ENCODE measurements at regions not wholly inside any gene's neighbourhood (a gene's known extent, or its start where the extent isn't known, plus 50 kb on each side); places are given as distances from the start of the nearest gene placed in this dataset.

DNA sequence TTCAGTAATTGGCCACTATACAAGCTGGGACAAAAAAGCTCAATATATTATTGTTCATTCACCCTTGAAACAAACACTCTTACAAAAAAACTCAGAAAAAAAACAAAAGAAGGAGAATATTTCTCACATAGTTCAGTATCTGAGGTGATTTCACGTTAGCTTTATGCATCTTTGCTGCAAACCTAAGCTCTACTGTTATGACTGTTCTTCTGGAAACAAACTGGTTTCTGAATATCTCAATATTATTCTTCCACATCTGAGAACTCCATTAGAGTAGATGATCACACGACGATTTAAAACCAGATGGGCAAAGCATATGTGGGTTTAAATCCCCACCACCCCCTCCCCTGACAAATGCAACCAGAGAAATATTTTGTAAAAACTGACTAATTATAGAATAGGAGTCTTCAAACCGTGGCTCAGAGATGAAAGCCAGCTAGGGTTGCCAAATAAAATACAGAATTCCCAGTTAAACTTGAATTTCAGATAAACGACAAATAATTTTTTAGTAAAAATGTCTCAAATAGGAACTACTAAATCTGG, 182.0 kb upstream of the FAM241A start:
- Mint-ChIP-seq H3K27ac (no peak overlapping the region), H3K36me3 (no peaks in the 10 kb centered on the region), H3K9me3 (no peaks in the 10 kb centered on the region), H3K27me3 (no peaks in the 10 kb centered on the region), H3K4me3 (no peak overlapping the region), H3K4me1 (no peaks in the 10 kb centered on the region)
- ATAC-seq (ENCODE audit: low read depth in 2 of 2) (no peak), DNase-seq (no peak)

- Mint-ChIP-seq H3K36me3 (peaks cover 0 to 7% of the 10 kb centered on the region in 2 donors), H3K4me3 (no peak overlapping the region), H3K4me1 (no peaks in the 10 kb centered on the region), H3K27ac (no peak overlapping the region), H3K9me3 (peaks cover 0 to 28% (median 6%) of the 10 kb centered on the region in 7 donors), H3K27me3 (peaks cover 30 to 46% (median 30%) of the 10 kb centered on the region in 3 donors)
- no peak for ATAC-seq (ENCODE audit: low read depth in 2 of 2)
- DNase-seq, result no peak
Observed at GRCh38 chr4:111977419-111977965, 167.8 kb upstream of the FAM241A start.

- DNase-seq (no peak), ATAC-seq (ENCODE audit: low read depth in 2 of 2) (no peak)
- Mint-ChIP-seq H3K4me1 (no peaks in the 10 kb centered on the region), H3K27me3 (peaks cover 34 to 56% (median 37%) of the 10 kb centered on the region in 3 donors), H3K36me3 (peaks cover 0 to 7% of the 10 kb centered on the region in 2 donors), H3K9me3 (peaks cover 0 to 26% (median 5%) of the 10 kb centered on the region in 7 donors), H3K27ac (no peak overlapping the region), H3K4me3 (no peak overlapping the region)
Observed at GRCh38 chr4:111979921-111980320, 165.3 kb upstream of the FAM241A start.

DNA sequence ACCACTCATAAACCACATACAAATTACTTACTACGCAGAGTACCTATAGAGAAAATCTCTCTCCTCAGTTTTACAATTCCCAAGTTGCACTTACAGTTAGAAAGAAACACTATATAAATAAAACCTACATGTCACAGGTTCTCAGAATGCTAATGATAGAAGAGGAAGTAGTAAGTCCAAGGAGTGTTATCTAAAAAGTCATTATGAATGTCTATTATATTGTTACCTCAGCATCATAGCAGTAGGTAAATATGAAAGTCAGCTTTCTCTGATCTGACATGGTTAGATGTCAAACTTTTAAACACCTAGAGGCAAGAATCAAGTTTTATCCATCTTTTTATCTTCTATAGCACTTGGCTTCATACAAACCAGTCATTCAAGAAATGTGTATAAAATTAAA, 163.2 kb upstream of the FAM241A start:
- H3K4me1 Mint-ChIP-seq, result no peaks in the 10 kb centered on the region
- no peak overlapping the region for H3K27ac Mint-ChIP-seq
- no peaks in the 10 kb centered on the region for H3K36me3 Mint-ChIP-seq
- ATAC-seq (ENCODE audit: low read depth in 2 of 2), result no peak
- H3K9me3 Mint-ChIP-seq, result peaks cover 0 to 4% (median 0%) of the 10 kb centered on the region in 7 donors
- H3K4me3 Mint-ChIP-seq, result no peak overlapping the region
- DNase-seq, result no peak
- H3K27me3 Mint-ChIP-seq, result peaks cover 40 to 60% (median 43%) of the 10 kb centered on the region in 3 donors

DNA sequence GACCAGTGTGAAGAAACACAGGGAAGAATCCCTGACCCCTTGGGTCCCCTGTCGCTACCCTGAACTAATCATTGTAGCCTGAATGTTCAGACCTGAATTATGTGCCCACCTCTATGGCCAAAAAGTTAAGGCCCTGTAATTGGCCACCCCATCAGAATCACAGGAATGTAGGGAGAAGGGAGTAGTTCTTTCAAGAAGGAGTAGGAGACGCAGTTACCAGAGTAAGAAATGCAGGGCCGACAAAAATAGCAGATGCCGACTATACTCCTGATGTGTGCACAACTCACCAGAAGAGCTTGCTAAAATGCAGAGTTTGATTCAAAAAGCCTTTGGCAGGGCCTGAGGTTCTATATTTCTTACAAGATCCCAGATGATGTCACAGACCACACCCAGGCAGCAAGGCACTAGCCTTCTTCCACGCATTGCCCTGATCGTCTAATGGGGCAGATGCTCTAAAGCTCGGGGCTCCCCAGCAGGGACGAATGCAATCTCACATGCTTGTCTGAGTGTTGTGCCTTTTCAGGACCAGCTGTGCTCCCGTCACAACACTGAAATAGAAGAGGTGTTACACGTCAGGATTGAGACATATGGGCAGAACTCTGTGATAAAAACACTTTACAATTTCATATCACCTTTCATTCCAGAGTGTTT, 161.0 kb upstream of the FAM241A start:
- no peak for ATAC-seq (ENCODE audit: low read depth in 2 of 2)
- Mint-ChIP-seq H3K27ac (no peak overlapping the region), H3K27me3 (peaks cover 31 to 44% (median 32%) of the 10 kb centered on the region in 3 donors), H3K4me3 (no peak overlapping the region), H3K4me1 (no peaks in the 10 kb centered on the region), H3K9me3 (no peaks in the 10 kb centered on the region), H3K36me3 (no peaks in the 10 kb centered on the region)
- no peak for DNase-seq

DNA sequence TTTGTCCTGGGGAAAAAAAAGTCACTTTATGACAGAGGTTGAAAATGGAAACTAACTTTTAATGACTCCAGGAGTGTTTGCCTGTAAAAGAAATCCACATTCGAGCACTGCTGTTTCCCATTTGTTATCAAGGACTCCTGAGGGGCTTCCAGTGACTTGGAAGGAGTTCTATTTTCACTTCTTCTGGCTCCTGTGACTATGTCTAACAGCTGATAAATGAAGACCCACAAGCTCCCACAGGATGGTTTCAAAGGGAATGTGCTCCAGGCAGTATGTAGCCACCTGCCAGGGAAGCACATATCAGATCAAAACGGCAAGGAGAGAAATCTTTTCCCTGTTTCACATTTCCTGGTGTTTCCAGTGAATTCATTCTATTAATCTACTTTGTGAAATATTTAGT, 159.8 kb upstream of the FAM241A start:
- Mint-ChIP-seq H3K4me1 (peaks cover 0 to 4% (median 0%) of the 10 kb centered on the region in 3 donors), H3K27me3 (peaks cover 25 to 39% (median 32%) of the 10 kb centered on the region in 3 donors), H3K36me3 (no peaks in the 10 kb centered on the region), H3K9me3 (no peaks in the 10 kb centered on the region), H3K27ac (no peak overlapping the region), H3K4me3 (no peak overlapping the region)
- DNase-seq, result no peak
- ATAC-seq (ENCODE audit: low read depth in 2 of 2), result no peak

DNA sequence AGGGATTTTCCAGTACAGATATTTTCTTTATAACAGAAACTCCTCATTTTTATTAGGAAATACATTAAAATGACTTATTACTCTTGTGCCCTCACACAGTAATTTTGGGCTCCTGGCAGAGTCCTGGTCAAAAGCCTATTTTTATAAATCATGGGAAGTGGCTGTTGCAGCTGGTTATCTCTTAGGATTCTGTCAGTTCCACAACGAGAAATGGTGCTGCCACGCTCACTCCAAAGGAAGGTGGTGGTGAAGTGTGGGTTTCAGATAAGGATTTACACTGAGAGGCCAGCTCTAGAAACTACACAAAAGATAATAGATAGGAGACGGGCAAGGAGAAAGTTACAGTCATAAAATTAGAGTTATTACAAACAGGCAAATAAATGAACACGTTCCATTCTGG, 159.2 kb upstream of the FAM241A start:
- Mint-ChIP-seq H3K27ac (no peak overlapping the region), H3K9me3 (no peaks in the 10 kb centered on the region), H3K4me1 (peaks cover 3 to 7% (median 4%) of the 10 kb centered on the region in 3 donors), H3K27me3 (peaks cover 22 to 36% (median 32%) of the 10 kb centered on the region in 3 donors), H3K4me3 (no peak overlapping the region), H3K36me3 (no peaks in the 10 kb centered on the region)
- no peak for ATAC-seq (ENCODE audit: low read depth in 2 of 2)
- no peak for DNase-seq

GRCh38 chr4:111988514-111988913, 156.7 kb upstream of the FAM241A start:
- H3K4me3 Mint-ChIP-seq, result no peak overlapping the region
- H3K36me3 Mint-ChIP-seq, result no peaks in the 10 kb centered on the region
- H3K27ac Mint-ChIP-seq, result no peak overlapping the region
- no peak for ATAC-seq (ENCODE audit: low read depth in 2 of 2)
- H3K9me3 Mint-ChIP-seq, result no peaks in the 10 kb centered on the region
- peaks cover 11 to 18% (median 11%) of the 10 kb centered on the region in 3 donors for H3K4me1 Mint-ChIP-seq
- peaks cover 28 to 41% (median 30%) of the 10 kb centered on the region in 3 donors for H3K27me3 Mint-ChIP-seq
- no peak for DNase-seq

- no peak overlapping the region for H3K4me3 Mint-ChIP-seq
- no peak for ATAC-seq (ENCODE audit: low read depth in 2 of 2)
- no peaks in the 10 kb centered on the region for H3K9me3 Mint-ChIP-seq
Observed at GRCh38 chr4:111989817-111990216, 155.4 kb upstream of the FAM241A start.

DNA sequence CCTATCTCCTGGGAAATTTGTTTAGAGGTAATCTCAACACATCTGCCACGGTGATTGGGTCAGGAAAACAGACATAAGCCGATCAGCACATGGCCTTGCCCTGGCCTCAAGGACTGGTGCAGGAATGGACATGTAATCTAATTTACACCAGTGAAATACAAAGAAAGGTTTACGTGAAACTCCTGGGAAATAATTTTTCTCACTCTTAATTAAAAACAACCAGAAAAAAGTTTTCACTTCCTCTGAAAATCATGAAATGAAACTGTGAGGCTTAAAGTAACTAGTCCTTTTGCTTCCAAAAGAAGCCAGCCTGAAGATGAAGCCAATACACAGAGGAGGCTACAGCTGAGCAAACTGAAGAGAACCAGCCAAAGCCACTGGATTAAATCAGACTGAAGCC, 154.1 kb upstream of the FAM241A start:
- Mint-ChIP-seq H3K27me3 (peaks cover 23 to 30% (median 30%) of the 10 kb centered on the region in 3 donors), H3K4me1 (peaks cover 11 to 18% (median 11%) of the 10 kb centered on the region in 3 donors), H3K36me3 (no peaks in the 10 kb centered on the region), H3K9me3 (no peaks in the 10 kb centered on the region), H3K4me3 (peak overlapping the region in 3 of 8 donors; percentile 23 to 33 (median 32)), H3K27ac (peak overlapping the region in 2 of 6 donors; percentile 2 to 81)
- peak in 1 of 2 donors; percentile 44 for ATAC-seq (ENCODE audit: low read depth in 2 of 2)
- DNase-seq, result no peak

More at GRCh38 chr4:111989817-111990216, 155.4 kb upstream of the FAM241A start:
- Mint-ChIP-seq H3K4me1 (peaks cover 11 to 18% (median 11%) of the 10 kb centered on the region in 3 donors), H3K36me3 (no peaks in the 10 kb centered on the region), H3K27ac (no peak overlapping the region), H3K27me3 (peaks cover 26 to 31% (median 30%) of the 10 kb centered on the region in 3 donors)
- no peak for DNase-seq

DNA sequence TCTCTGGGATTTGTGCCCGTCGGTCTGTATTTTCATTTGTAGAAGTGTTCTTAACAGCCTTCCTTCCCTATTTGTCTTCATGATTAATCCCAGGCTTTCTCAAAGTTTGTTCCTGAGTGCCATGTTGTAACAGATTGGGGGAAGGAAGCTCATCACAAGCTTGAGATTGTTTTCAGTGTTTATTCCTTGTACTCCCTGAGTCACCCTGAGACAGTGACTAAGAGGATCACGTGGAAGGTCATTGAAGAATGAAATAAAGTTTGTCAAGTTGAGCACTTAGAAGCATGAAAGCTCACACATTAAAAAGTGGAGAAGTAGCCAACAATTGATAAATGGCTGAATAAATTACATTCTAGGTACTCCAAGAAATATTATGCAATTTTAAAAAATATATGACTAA, 153.5 kb upstream of the FAM241A start:
- Mint-ChIP-seq H3K36me3 (no peaks in the 10 kb centered on the region), H3K9me3 (no peaks in the 10 kb centered on the region), H3K27ac (no peak overlapping the region), H3K4me3 (no peak overlapping the region), H3K27me3 (peaks cover 26 to 34% (median 27%) of the 10 kb centered on the region in 3 donors), H3K4me1 (peaks cover 11 to 18% (median 11%) of the 10 kb centered on the region in 3 donors)
- ATAC-seq (ENCODE audit: low read depth in 2 of 2) (no peak), DNase-seq (no peak)

DNA sequence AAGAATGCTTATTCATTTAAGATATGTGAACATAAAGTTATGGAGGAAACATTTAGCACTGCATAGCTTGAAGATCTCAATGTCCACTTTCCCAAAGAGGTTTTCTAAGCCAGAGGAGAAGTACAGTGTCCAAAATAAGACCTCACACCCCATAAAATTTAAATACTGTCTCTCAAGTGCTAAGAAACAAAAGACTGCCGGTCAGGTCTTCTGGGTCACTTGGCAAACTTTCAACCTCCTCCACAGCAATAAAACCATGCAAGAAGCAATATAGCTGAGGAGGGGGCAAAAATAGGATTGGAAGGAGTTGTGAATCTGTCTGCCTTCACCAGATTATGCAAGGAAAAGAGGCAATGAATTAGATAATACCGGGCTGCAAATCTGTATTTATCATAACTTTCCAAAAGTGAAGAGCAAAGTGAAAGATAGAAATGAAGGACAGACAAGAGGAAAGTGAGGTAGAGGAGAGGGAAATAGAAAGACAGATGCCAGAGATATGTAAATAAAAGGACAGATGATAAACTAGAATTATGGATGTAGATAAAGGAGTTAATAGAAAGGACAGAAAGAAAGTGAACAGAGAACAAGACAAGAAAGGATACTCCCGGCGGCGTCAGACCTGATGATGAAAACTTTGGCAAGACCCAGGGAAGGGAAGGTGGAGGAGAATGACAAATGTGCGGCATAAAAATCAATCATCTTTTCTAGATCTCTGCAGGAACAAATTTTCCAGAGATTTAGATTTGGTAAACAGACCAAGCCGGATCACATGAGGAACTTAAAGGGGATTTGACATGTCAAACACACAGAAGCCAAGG, 152.7 kb upstream of the FAM241A start:
- H3K4me1 Mint-ChIP-seq, result peaks cover 11 to 18% (median 11%) of the 10 kb centered on the region in 3 donors
- no peak for DNase-seq
- no peak overlapping the region for H3K4me3 Mint-ChIP-seq
- peak overlapping the region in 2 of 6 donors; percentile 18 to 31 for H3K27ac Mint-ChIP-seq
- peaks cover 20 to 30% (median 30%) of the 10 kb centered on the region in 3 donors for H3K27me3 Mint-ChIP-seq
- ATAC-seq (ENCODE audit: low read depth in 2 of 2), result no peak
- H3K9me3 Mint-ChIP-seq, result no peaks in the 10 kb centered on the region
- H3K36me3 Mint-ChIP-seq, result no peaks in the 10 kb centered on the region

DNA sequence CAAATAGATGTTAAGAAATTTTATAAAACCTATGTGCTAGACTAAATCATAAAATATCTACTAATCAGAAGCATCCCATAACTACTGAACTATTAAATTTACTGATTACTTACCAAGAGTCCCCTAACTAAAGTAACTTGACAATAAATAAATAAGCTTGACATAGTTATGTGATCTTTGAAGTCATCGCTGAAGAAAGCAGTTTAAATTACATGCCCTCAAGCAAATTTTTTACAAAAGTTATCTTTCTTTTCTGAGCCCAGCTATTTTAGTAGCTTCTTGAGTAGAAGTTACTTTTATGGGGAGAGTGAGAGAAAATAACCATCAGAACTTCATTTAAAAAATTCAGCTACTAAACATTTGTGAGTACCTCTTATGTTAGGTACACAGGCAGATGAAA, 150.9 kb upstream of the FAM241A start:
- H3K9me3 Mint-ChIP-seq, result peaks cover 0 to 7% (median 5%) of the 10 kb centered on the region in 7 donors
- H3K36me3 Mint-ChIP-seq, result peaks cover 4 to 8% of the 10 kb centered on the region in 2 donors
- peaks cover 11 to 22% (median 11%) of the 10 kb centered on the region in 3 donors for H3K4me1 Mint-ChIP-seq
- DNase-seq (no peak), ATAC-seq (ENCODE audit: low read depth in 2 of 2) (no peak)
- no peak overlapping the region for H3K4me3 Mint-ChIP-seq
- peaks cover 24 to 45% (median 39%) of the 10 kb centered on the region in 3 donors for H3K27me3 Mint-ChIP-seq
- H3K27ac Mint-ChIP-seq, result no peak overlapping the region

Data from naive B cell (primary cell).